MM.1S (cell line): ENCODE measurements at regions not wholly inside any gene's neighbourhood (a gene's known extent, or its start where the extent isn't known, plus 50 kb on each side); places are given as distances from the start of the nearest gene placed in this dataset.
"Not testable (repeated sequence)": the region's sequence is repeated elsewhere in the genome, so short reads cannot be mapped to it uniquely, and the experiment has no call there.

Experiments
- DNase-seq: peaks from one replicate; pipeline ENCODE4 v3.0.0-alpha.2; 2015
- H2AFZ ChIP-seq: fragments of 300-600 bp; sonication (generic); 2 replicates; pipeline ENCODE4 v1.6.0; 2016; ENCODE audit warnings: antibody characterized with exemption, low read length
- H3F3A ChIP-seq: fragments of 300-600 bp; sonication (generic); 2 replicates; pipeline ENCODE4 v1.6.1; 2016; ENCODE audit warnings: mild to moderate bottlenecking, antibody characterized with exemption, low read length, moderate library complexity, mixed read lengths; ENCODE audit not compliant: insufficient read depth
- H3K27ac ChIP-seq: fragments of 300-600 bp; sonication (generic); 2 replicates; pipeline ENCODE4 v1.5.1; 2016; ENCODE audit warnings: mild to moderate bottlenecking, low read length
- H3K27me3 ChIP-seq: fragments of 300-600 bp; sonication (generic); replicated peaks from 2 replicates; pipeline ENCODE4 v1.6.0; 2016; ENCODE audit warnings: low read length; ENCODE audit not compliant: insufficient read depth
- H3K36me3 ChIP-seq: fragments of 300-600 bp; sonication (generic); replicated peaks from 2 replicates; pipeline ENCODE4 v1.6.1; 2016; ENCODE audit warnings: mild to moderate bottlenecking, low read length, mixed read lengths; ENCODE audit not compliant: insufficient read depth
- H3K4me1 ChIP-seq: fragments of 300-600 bp; sonication (generic); 2 replicates; pipeline ENCODE4 v1.6.1; 2016; ENCODE audit warnings: low read length, mixed read lengths
- H3K4me2 ChIP-seq: fragments of 300-600 bp; sonication (generic); 2 replicates; pipeline ENCODE4 v1.6.0; 2016; ENCODE audit warnings: low read depth, low read length
- H3K4me3 ChIP-seq: fragments of 300-600 bp; sonication (generic); 2 replicates; pipeline ENCODE4 v1.5.1; 2016; ENCODE audit warnings: low read length, mixed read lengths
- H3K79me2 ChIP-seq: fragments of 300-600 bp; sonication (generic); 2 replicates; pipeline ENCODE4 v1.6.1; 2016; ENCODE audit warnings: mixed run types, low read length, mixed read lengths
- H3K9ac ChIP-seq: fragments of 300-600 bp; sonication (generic); 2 replicates; pipeline ENCODE4 v1.6.1; 2016; ENCODE audit warnings: low read length, mixed read lengths
- H3K9me2 ChIP-seq: fragments of 300-600 bp; sonication (generic); replicated peaks from 2 replicates; pipeline ENCODE4 v1.6.1; 2016; ENCODE audit warnings: mild to moderate bottlenecking, low read length, mixed read lengths; ENCODE audit not compliant: insufficient read depth
- H3K9me3 ChIP-seq: fragments of 300-600 bp; sonication (generic); replicated peaks from 2 replicates; pipeline ENCODE4 v1.6.1; 2016; ENCODE audit warnings: mild to moderate bottlenecking, low read length, mixed read lengths; ENCODE audit not compliant: insufficient read depth
- H4K20me1 ChIP-seq: fragments of 300-600 bp; sonication (generic); 2 replicates; pipeline ENCODE4 v1.6.1; 2016; ENCODE audit warnings: mild to moderate bottlenecking, low read length, moderate library complexity, mixed read lengths; ENCODE audit not compliant: insufficient read depth
- CTCF ChIP-seq: fragments of 300-600 bp; sonication (generic); IDR thresholded peaks from 2 replicates; pipeline ENCODE4 v1.5.1; 2016; ENCODE audit warnings: antibody characterized with exemption, low read length, mixed read lengths
- EZH2 ChIP-seq: fragments of 300-600 bp; sonication (generic); optimal IDR thresholded peaks from 2 replicates; pipeline ENCODE3; 2017; ENCODE audit warnings: low read depth, mild to moderate bottlenecking, antibody characterized with exemption, low read length, mixed read lengths
- EZH2phosphoT487 ChIP-seq: fragments of 300-600 bp; sonication (generic); IDR thresholded peaks from 2 replicates; pipeline ENCODE4 v1.6.1; 2018; ENCODE audit warnings: antibody characterized with exemption, low read length

GRCh38 chr5:90248640-90249039 lies 160.9 kb downstream of the CETN3 start:
- H3K4me1 ChIP-seq: no peaks in the 10 kb centered on the region
- no peaks in the 10 kb centered on the region for H3K9me2 ChIP-seq
- H3K27me3 ChIP-seq: no peaks in the 10 kb centered on the region
- TF ChIP-seq EZH2phosphoT487 (no peak), CTCF (no peak), EZH2 (no peak)
- no peaks in the 10 kb centered on the region for H4K20me1 ChIP-seq
- H3K36me3 ChIP-seq: no peaks in the 10 kb centered on the region
- H3K4me2 ChIP-seq: no peak overlapping the region
- H3F3A ChIP-seq: no peaks in the 10 kb centered on the region
- H3K79me2 ChIP-seq: no peaks in the 10 kb centered on the region
- no peak for DNase-seq
- H3K4me3 ChIP-seq: no peak overlapping the region
- no peak overlapping the region for H2AFZ ChIP-seq
- H3K27ac ChIP-seq: no peak overlapping the region
- no peaks in the 10 kb centered on the region for H3K9me3 ChIP-seq
- no peak overlapping the region for H3K9ac ChIP-seq

GRCh38 chr5:90243848-90244247 lies 165.7 kb downstream of the CETN3 start:
- not testable (repeated sequence) for H3K27ac ChIP-seq, H3K27me3 ChIP-seq, DNase-seq, H3K9me3 ChIP-seq, H3K4me2 ChIP-seq, H3K79me2 ChIP-seq, H4K20me1 ChIP-seq, H3K9ac ChIP-seq, H2AFZ ChIP-seq, H3K36me3 ChIP-seq, H3K4me1 ChIP-seq, H3K4me3 ChIP-seq, H3K9me2 ChIP-seq, H3F3A ChIP-seq

- Histone ChIP-seq H2AFZ (no peak overlapping the region), H3F3A (no peaks in the 10 kb centered on the region), H4K20me1 (no peaks in the 10 kb centered on the region), H3K36me3 (no peaks in the 10 kb centered on the region), H3K4me1 (no peaks in the 10 kb centered on the region), H3K4me3 (no peak overlapping the region), H3K4me2 (no peak overlapping the region), H3K27ac (no peak overlapping the region), H3K27me3 (no peaks in the 10 kb centered on the region), H3K9me3 (no peaks in the 10 kb centered on the region), H3K9ac (no peak overlapping the region), H3K9me2 (no peaks in the 10 kb centered on the region), H3K79me2 (no peaks in the 10 kb centered on the region)
- no peak for TF ChIP-seq CTCF
- TF ChIP-seq EZH2: no peak
- no peak for TF ChIP-seq EZH2phosphoT487
- no peak for DNase-seq
Measured at GRCh38 chr5:90233476-90233875, 176.1 kb downstream of the CETN3 start.

GRCh38 chr5:90231688-90232087 lies 177.9 kb downstream of the CETN3 start:
- Histone ChIP-seq H3K4me2 (no peak overlapping the region), H3K79me2 (no peaks in the 10 kb centered on the region), H3K4me3 (no peak overlapping the region), H4K20me1 (no peaks in the 10 kb centered on the region), H3K9me2 (no peaks in the 10 kb centered on the region), H3K27me3 (no peaks in the 10 kb centered on the region), H3F3A (no peaks in the 10 kb centered on the region), H3K27ac (no peak overlapping the region), H3K9me3 (no peaks in the 10 kb centered on the region), H2AFZ (no peak overlapping the region), H3K36me3 (no peaks in the 10 kb centered on the region), H3K9ac (no peak overlapping the region), H3K4me1 (no peaks in the 10 kb centered on the region)
- TF ChIP-seq CTCF (no peak), EZH2 (no peak), EZH2phosphoT487 (no peak)
- no peak for DNase-seq
